SK-N-SH treated with all-trans-retinoic acid at 6 μM for 48 hours (cell line): ENCODE measurements at regions not wholly inside any gene's neighbourhood (a gene's known extent, or its start where the extent isn't known, plus 50 kb on each side); places are given as distances from the start of the nearest gene placed in this dataset.

Source experiments
- ATAC-seq: fragments of 200-7000 bp; cut with Tn5 transposase; 3 replicates; pipeline ENCODE4 v1.9.1; 2020; ENCODE audit warnings: mild to moderate bottlenecking, moderate library complexity
- ARNTL ChIP-seq: fragments of 450-650 bp; formaldehyde crosslinking; IDR thresholded peaks from 2 replicates; pipeline ENCODE4 v1.5.0; 2020; ENCODE audit warnings: low read depth, mild to moderate bottlenecking, moderate library complexity, borderline replicate concordance
- BACH2 ChIP-seq: fragments of 250-450 bp; sonication (Bioruptor Pico); IDR thresholded peaks from 2 replicates; pipeline ENCODE4 v1.9.0; 2021; ENCODE audit warnings: mild to moderate bottlenecking, borderline replicate concordance
- CREB5 ChIP-seq: fragments of 250-450 bp; sonication (Bioruptor Pico); IDR thresholded peaks from 2 replicates; pipeline ENCODE4 v1.5.1; 2020; ENCODE audit warnings: low read depth, mild to moderate bottlenecking, moderate library complexity
- CSDC2 ChIP-seq: fragments of 250-450 bp; sonication (Bioruptor Pico); IDR thresholded peaks from 2 replicates; pipeline ENCODE4 v1.5.0; 2020; ENCODE audit warnings: mild to moderate bottlenecking, moderate library complexity
- CSRNP3 ChIP-seq: fragments of 250-450 bp; sonication (Bioruptor Pico); IDR thresholded peaks from 2 replicates; pipeline ENCODE4 v1.5.1; 2021; ENCODE audit warnings: mild to moderate bottlenecking, moderate library complexity
- ESRRG ChIP-seq: fragments of 250-450 bp; sonication (Bioruptor Pico); IDR thresholded peaks from 2 replicates; pipeline ENCODE4 v1.6.1; 2021; ENCODE audit warnings: mild to moderate bottlenecking
- GLIS3 ChIP-seq: fragments of 250-450 bp; sonication (Bioruptor Pico); IDR thresholded peaks from 2 replicates; pipeline ENCODE4 v1.5.0; 2020; ENCODE audit warnings: mild to moderate bottlenecking, moderate library complexity
- ISL1 ChIP-seq: fragments of 250-450 bp; sonication (Bioruptor Pico); IDR thresholded peaks from 2 replicates; pipeline ENCODE4 v2.1.2; 2022; ENCODE audit warnings: mild to moderate bottlenecking, moderate library complexity
- OSR1 ChIP-seq: fragments of 250-450 bp; sonication (Bioruptor Pico); IDR thresholded peaks from 2 replicates; pipeline ENCODE4 v1.8.0; 2022; ENCODE audit warnings: moderate library complexity, mild to moderate bottlenecking, inconsistent platforms
- PATZ1 ChIP-seq: fragments of 250-450 bp; sonication (Bioruptor Pico); IDR thresholded peaks from 2 replicates; pipeline ENCODE4 v1.8.0; 2020; ENCODE audit warnings: mild to moderate bottlenecking, moderate library complexity, borderline replicate concordance
- RARB ChIP-seq: fragments of 250-450 bp; sonication (Bioruptor Pico); IDR thresholded peaks from 2 replicates; pipeline ENCODE4 v1.8.0; 2021; ENCODE audit warnings: mild to moderate bottlenecking, moderate library complexity
- SNAI2 ChIP-seq: fragments of 250-450 bp; sonication (Bioruptor Pico); IDR thresholded peaks from 2 replicates; pipeline ENCODE4 v1.5.0; 2020; ENCODE audit warnings: mild to moderate bottlenecking, moderate library complexity
- TCF4 ChIP-seq: fragments of 250-450 bp; sonication (Bioruptor Pico); IDR thresholded peaks from 2 replicates; pipeline ENCODE4 v1.8.0; 2021; ENCODE audit warnings: mild to moderate bottlenecking, moderate library complexity, borderline replicate concordance
- TOX ChIP-seq: fragments of 250-450 bp; sonication (Bioruptor Pico); IDR thresholded peaks from 2 replicates; pipeline ENCODE4 v1.8.0; 2021; ENCODE audit warnings: mild to moderate bottlenecking, moderate library complexity, borderline replicate concordance
- TSHZ2 ChIP-seq: fragments of 250-450 bp; sonication (Bioruptor Pico); IDR thresholded peaks from 2 replicates; pipeline ENCODE4 v1.5.0; 2020; ENCODE audit warnings: mild to moderate bottlenecking, moderate library complexity
- ZC3H10 ChIP-seq: fragments of 250-450 bp; sonication (Bioruptor Pico); IDR thresholded peaks from 2 replicates; pipeline ENCODE4 v1.5.1; 2021; ENCODE audit warnings: mild to moderate bottlenecking, moderate library complexity
- ZFP3 ChIP-seq: fragments of 250-450 bp; sonication (Bioruptor Pico); IDR thresholded peaks from 2 replicates; pipeline ENCODE4 v1.5.0; 2020; ENCODE audit warnings: mild to moderate bottlenecking, moderate library complexity
- ZFP30 ChIP-seq: fragments of 450-650 bp; formaldehyde crosslinking; IDR thresholded peaks from 2 replicates; pipeline ENCODE4 v1.5.0; 2022; ENCODE audit warnings: mild to moderate bottlenecking, moderate library complexity
- ZNF565 ChIP-seq: fragments of 450-650 bp; formaldehyde crosslinking; conservative IDR thresholded peaks from 2 replicates; pipeline ENCODE4 v1.5.0; 2020; ENCODE audit warnings: low read depth, mild to moderate bottlenecking, moderate library complexity
- ZNF70 ChIP-seq: fragments of 450-650 bp; formaldehyde crosslinking; IDR thresholded peaks from 2 replicates; pipeline ENCODE4 v1.5.0; 2020; ENCODE audit warnings: mild to moderate bottlenecking, moderate library complexity
- ZNF8 ChIP-seq: fragments of 450-650 bp; formaldehyde crosslinking; IDR thresholded peaks from 2 replicates; pipeline ENCODE4 v1.5.0; 2020; ENCODE audit warnings: mild to moderate bottlenecking, moderate library complexity

- TF ChIP-seq ARNTL (CRISPR knock-in tag) (no peak), ZC3H10 (no peak), CSDC2 (CRISPR knock-in tag) (no peak), CSRNP3 (no peak), TOX (CRISPR knock-in tag) (no peak), ISL1 (CRISPR knock-in tag) (no peak), ESRRG (CRISPR knock-in tag) (no peak), OSR1 (CRISPR knock-in tag) (no peak), SNAI2 (CRISPR knock-in tag) (no peak), ZNF8 (CRISPR knock-in tag) (no peak), ZNF70 (CRISPR knock-in tag) (no peak), ZNF565 (no peak), PATZ1 (no peak), BACH2 (CRISPR knock-in tag) (no peak), TCF4 (CRISPR knock-in tag) (no peak), RARB (CRISPR knock-in tag) (no peak)
- peak; percentile 22; the same call in 1 of the 3 replicates for ATAC-seq
These were observed 237.4 kb upstream of the UGT8 start for GRCh38 chr4:114361249-114361648.

- ATAC-seq, result peak; percentile 94
- TF ChIP-seq GLIS3 (CRISPR knock-in tag) (no peak), ZNF70 (CRISPR knock-in tag) (no peak), ISL1 (CRISPR knock-in tag) (peak; percentile 70), TCF4 (CRISPR knock-in tag) (no peak), CREB5 (CRISPR knock-in tag) (peak; percentile 47; the same call in 1 of the 2 replicates), ARNTL (CRISPR knock-in tag) (no peak), CSDC2 (CRISPR knock-in tag) (0 out of 2 replicates have a peak, but pooled peaks have one; percentile 35), SNAI2 (CRISPR knock-in tag) (no peak), ZFP30 (CRISPR knock-in tag) (no peak), PATZ1 (no peak)
- TF ChIP-seq, all 23 proteins: peak for 3
These were observed 233.8 kb upstream of the UGT8 start for GRCh38 chr4:114364857-114365256.

GRCh38 chr4:114365591-114365990 is 233.0 kb upstream of the UGT8 start:
- no peak for TF ChIP-seq PATZ1
- ATAC-seq, result no peak

- ATAC-seq, result no peak
- no peak for TF ChIP-seq OSR1 (CRISPR knock-in tag)
- no peak for TF ChIP-seq TSHZ2 (CRISPR knock-in tag)
- TF ChIP-seq ZNF565, result no peak
- TF ChIP-seq CSRNP3, result no peak
- TF ChIP-seq ZFP30 (CRISPR knock-in tag), result no peak
- TF ChIP-seq CREB5 (CRISPR knock-in tag), result no peak
- TF ChIP-seq CSDC2 (CRISPR knock-in tag), result no peak
- no peak for TF ChIP-seq ZFP3 (CRISPR knock-in tag)
These were observed 232.2 kb upstream of the UGT8 start for GRCh38 chr4:114366368-114366767.
